ENCODE measurements at regions not wholly inside any gene's neighbourhood (a gene's known extent, or its start where the extent isn't known, plus 50 kb on each side); places are given as distances from the start of the nearest gene placed in this dataset.

GRCh38 chr4:32191961-32192360 is 1471.8 kb downstream of the PCDH7 start:
- Histone ChIP-seq H4K20me1 (ENCODE audit: insufficient read depth, low read length) (no peaks in the 10 kb centered on the region), H3K4me2 (ENCODE audit: low read length) (no peak overlapping the region), H2AFZ (ENCODE audit: low read length) (no peak overlapping the region), H3K4me1 (ENCODE audit: insufficient read depth, low read length, poor library complexity, severe bottlenecking) (no peaks in the 10 kb centered on the region), H3K36me3 (ENCODE audit: insufficient read depth, low read length) (no peaks in the 10 kb centered on the region), H3K79me2 (ENCODE audit: insufficient read depth, low read depth, low read length) (no peaks in the 10 kb centered on the region), H3K27ac (ENCODE audit: low read depth, low read length, poor library complexity, severe bottlenecking) (no peak overlapping the region), H3K9me2 (ENCODE audit: insufficient read depth, low read length) (no peaks in the 10 kb centered on the region; the same call in 1 of the 2 replicates), H3K9me3 (ENCODE audit: low read length) (no peaks in the 10 kb centered on the region), H3K4me3 (ENCODE audit: low read depth, low read length, poor library complexity, severe bottlenecking) (no peak overlapping the region)
- TF ChIP-seq, protein P1, sequence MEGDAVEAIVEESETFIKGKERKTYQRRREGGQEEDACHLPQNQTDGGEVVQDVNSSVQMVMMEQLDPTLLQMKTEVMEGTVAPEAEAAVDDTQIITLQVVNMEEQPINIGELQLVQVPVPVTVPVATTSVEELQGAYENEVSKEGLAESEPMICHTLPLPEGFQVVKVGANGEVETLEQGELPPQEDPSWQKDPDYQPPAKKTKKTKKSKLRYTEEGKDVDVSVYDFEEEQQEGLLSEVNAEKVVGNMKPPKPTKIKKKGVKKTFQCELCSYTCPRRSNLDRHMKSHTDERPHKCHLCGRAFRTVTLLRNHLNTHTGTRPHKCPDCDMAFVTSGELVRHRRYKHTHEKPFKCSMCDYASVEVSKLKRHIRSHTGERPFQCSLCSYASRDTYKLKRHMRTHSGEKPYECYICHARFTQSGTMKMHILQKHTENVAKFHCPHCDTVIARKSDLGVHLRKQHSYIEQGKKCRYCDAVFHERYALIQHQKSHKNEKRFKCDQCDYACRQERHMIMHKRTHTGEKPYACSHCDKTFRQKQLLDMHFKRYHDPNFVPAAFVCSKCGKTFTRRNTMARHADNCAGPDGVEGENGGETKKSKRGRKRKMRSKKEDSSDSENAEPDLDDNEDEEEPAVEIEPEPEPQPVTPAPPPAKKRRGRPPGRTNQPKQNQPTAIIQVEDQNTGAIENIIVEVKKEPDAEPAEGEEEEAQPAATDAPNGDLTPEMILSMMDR (conservative IDR thresholded peaks at IDR 0.05; ENCODE audit: low read length) = no peak
- no peak for TF ChIP-seq EZH2phosphoT487 (IDR thresholded peaks at IDR 0.05; ENCODE audit: borderline replicate concordance, low read depth, low read length)
- CTCF ChIA-PET (ENCODE audit: unreplicated experiment) = no interaction called here
- no TSS peak for BruUV-seq (replicated peaks)
- intact Hi-C loops (cut with micrococcal nuclease; ENCODE audit: unreplicated experiment) = no loop called here
- POLR2A ChIA-PET = interaction anchor here (0.9 kb wide), 1 partner anchor 11 kb away, joined by 5 read pairs; no protein-coding TSS in a partner anchor
- DNase-seq (ENCODE audit: low spot score) = no peak

GRCh38 chr4:32192363-32192762 is 1472.2 kb downstream of the PCDH7 start:
- CTCF ChIA-PET (ENCODE audit: unreplicated experiment) = no interaction called here
- H3K9me3 ChIP-seq (ENCODE audit: low read length) = no peaks in the 10 kb centered on the region
- intact Hi-C loops (cut with micrococcal nuclease; ENCODE audit: unreplicated experiment) = no loop called here
- no peak overlapping the region for H2AFZ ChIP-seq (ENCODE audit: low read length)
- no peaks in the 10 kb centered on the region for H3K9me2 ChIP-seq (ENCODE audit: insufficient read depth, low read length)
- no peak overlapping the region for H3K27ac ChIP-seq (ENCODE audit: low read depth, low read length, poor library complexity, severe bottlenecking)
- no peaks in the 10 kb centered on the region for H3K79me2 ChIP-seq (ENCODE audit: insufficient read depth, low read depth, low read length)
- no peaks in the 10 kb centered on the region for H3K36me3 ChIP-seq (ENCODE audit: insufficient read depth, low read length)
- DNase-seq (ENCODE audit: low spot score) = no peak
- no peaks in the 10 kb centered on the region for H3K4me1 ChIP-seq (ENCODE audit: insufficient read depth, low read length, poor library complexity, severe bottlenecking)
- POLR2A ChIA-PET = no interaction called here
- no TSS peak for BruUV-seq (replicated peaks)
- no peak overlapping the region for H3K4me2 ChIP-seq (ENCODE audit: low read length)
- no peak overlapping the region for H3K4me3 ChIP-seq (ENCODE audit: low read depth, low read length, poor library complexity, severe bottlenecking)
- TF ChIP-seq, protein P1 (conservative IDR thresholded peaks at IDR 0.05; ENCODE audit: low read length) = no peak
- no peak for TF ChIP-seq EZH2phosphoT487 (IDR thresholded peaks at IDR 0.05; ENCODE audit: borderline replicate concordance, low read depth, low read length)
- no peaks in the 10 kb centered on the region for H4K20me1 ChIP-seq (ENCODE audit: insufficient read depth, low read length)

- Histone ChIP-seq H3K79me2 (ENCODE audit: insufficient read depth, low read depth, low read length) (no peaks in the 10 kb centered on the region), H3K36me3 (ENCODE audit: insufficient read depth, low read length) (no peaks in the 10 kb centered on the region), H3K27ac (ENCODE audit: low read depth, low read length, poor library complexity, severe bottlenecking) (no peak overlapping the region), H2AFZ (ENCODE audit: low read length) (no peak overlapping the region), H3K9me3 (ENCODE audit: low read length) (no peaks in the 10 kb centered on the region), H3K4me1 (ENCODE audit: insufficient read depth, low read length, poor library complexity, severe bottlenecking) (no peaks in the 10 kb centered on the region), H4K20me1 (ENCODE audit: insufficient read depth, low read length) (no peaks in the 10 kb centered on the region), H3K4me3 (ENCODE audit: low read depth, low read length, poor library complexity, severe bottlenecking) (no peak overlapping the region), H3K9me2 (ENCODE audit: insufficient read depth, low read length) (no peaks in the 10 kb centered on the region), H3K4me2 (ENCODE audit: low read length) (no peak overlapping the region)
- intact Hi-C loops (cut with micrococcal nuclease; ENCODE audit: unreplicated experiment) = no loop called here
- TF ChIP-seq EZH2phosphoT487 (IDR thresholded peaks at IDR 0.05; ENCODE audit: borderline replicate concordance, low read depth, low read length) = no peak
- TF ChIP-seq, protein P1 (conservative IDR thresholded peaks at IDR 0.05; ENCODE audit: low read length) = no peak
- ChIA-PET POLR2A (no interaction called here), CTCF (ENCODE audit: unreplicated experiment) (no interaction called here)
- DNase-seq (ENCODE audit: low spot score) = no peak
- BruUV-seq (replicated peaks) = no TSS peak
Observed at GRCh38 chr4:32192991-32193390, 1472.8 kb downstream of the PCDH7 start.
